GM12892 (cell line): ENCODE measurements at regions not wholly inside any gene's neighbourhood (a gene's known extent, or its start where the extent isn't known, plus 50 kb on each side); places are given as distances from the start of the nearest gene placed in this dataset.

Experiments used
- POLR2A ChIP-seq: IDR thresholded peaks from 2 replicates; pipeline ENCODE4 v1.6.1; 2011; ENCODE audit warnings: low read depth, low read length, control low read depth
- TAF1 ChIP-seq: IDR thresholded peaks from 2 replicates; pipeline ENCODE4 v1.6.1; 2011; ENCODE audit warnings: low read depth, mild to moderate bottlenecking, control low read depth, low read length, borderline replicate concordance

DNA sequence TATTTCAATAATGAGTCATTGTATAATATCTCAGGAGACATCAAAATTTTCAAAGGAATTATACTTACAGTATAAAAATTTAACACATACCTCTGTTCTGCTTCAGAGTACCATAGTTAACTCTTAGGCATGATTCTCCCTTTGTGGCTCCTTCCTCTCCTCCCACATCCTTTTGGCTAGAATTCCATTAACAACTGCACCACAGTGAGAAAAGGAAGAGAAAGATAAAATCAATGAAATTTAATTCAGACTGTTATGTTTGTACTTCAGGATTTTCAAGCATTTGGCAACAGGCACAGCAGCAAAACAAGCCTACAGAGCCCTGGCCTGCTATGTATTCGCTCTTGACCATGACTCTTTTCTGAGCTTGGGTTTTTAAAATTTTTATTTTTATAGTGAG, 57.2 kb upstream of the SGIP1 start:
- TF ChIP-seq POLR2A (no peak), TAF1 (no peak)
